HG02759 (cell line): ENCODE measurements at regions not wholly inside any gene's neighbourhood (a gene's known extent, or its start where the extent isn't known, plus 50 kb on each side); places are given as distances from the start of the nearest gene placed in this dataset.
"Not testable (repeated sequence)": the region's sequence is repeated elsewhere in the genome, so short reads cannot be mapped to it uniquely, and the experiment has no call there.

Experiments
- ATAC-seq: cut with Tn5 transposase; IDR thresholded peaks from one replicate; pipeline ENCODE4 v1.9.1; 2021; ENCODE audit warnings: mild to moderate bottlenecking, moderate library complexity; ENCODE audit not compliant: unreplicated experiment

DNA sequence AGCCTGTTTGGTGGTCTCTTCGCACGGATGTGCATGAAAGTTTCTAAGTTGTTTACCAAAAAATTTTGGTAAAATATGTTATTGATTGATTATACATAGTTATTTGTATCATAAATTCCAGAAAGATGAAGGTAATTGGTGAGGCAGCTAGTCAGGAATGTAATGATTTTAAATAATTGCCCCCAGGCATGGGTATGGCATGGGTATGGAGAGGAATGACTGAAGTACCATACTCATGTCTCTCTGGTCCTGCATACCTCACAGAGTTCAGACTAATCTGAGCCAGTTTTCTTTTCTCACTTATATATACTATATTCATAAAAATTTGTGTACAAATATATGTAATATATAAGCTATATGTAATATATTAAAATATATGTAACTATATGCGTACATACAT, 329.0 kb upstream of the TECRL start:
- no peak for ATAC-seq

DNA sequence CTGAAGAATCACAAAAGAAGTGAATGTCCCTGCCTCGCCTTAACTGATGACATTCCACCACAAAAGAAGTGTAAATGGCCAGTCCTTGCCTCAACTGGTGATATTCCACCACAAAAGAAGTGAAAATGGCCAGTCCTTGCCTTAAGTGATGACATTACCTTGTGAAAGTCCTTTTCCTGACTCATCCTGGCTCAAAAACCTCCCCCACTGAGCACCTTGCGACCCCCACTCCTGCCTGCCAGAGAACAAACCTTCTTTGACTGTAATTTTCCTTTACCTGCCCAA, 328.5 kb upstream of the TECRL start:
- ATAC-seq, result not testable (repeated sequence)

DNA sequence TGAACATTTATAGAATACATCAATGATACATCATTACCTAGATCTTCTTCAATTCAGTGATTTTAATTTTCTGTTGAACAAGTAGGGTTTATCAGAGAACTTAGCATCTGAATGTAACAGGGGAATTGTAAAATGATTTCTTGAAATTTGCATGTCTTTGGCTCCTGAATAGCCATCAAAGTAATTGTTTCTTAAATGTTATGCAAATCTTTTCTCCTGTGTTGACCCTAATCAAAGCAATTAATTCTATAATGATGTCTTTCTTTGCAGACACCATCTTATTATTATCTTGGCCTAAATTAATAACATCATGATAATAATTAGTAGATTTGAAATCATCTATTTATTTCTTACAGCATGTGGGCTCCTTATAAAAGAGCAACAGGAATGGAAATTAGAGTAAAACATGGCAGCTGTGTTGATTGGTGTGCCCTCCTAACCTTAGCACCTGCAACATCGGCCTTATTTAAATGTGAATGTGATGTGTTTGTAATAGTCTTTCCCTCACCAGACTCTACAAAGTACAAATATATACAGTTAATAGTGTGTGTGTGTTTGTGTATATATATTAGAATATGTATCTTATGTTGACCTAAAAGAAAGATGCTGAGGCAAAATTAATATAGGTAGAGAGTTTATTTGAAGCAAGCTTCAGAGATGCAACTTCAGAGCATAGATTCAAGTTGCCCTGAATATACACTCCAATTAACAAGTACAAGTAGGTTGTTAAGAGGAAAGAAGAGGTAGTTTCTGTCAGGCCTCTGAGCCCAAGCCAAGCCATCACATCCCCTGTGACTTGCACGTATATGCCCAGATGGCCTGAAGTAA, 328.0 kb upstream of the TECRL start:
- ATAC-seq, result no peak

DNA sequence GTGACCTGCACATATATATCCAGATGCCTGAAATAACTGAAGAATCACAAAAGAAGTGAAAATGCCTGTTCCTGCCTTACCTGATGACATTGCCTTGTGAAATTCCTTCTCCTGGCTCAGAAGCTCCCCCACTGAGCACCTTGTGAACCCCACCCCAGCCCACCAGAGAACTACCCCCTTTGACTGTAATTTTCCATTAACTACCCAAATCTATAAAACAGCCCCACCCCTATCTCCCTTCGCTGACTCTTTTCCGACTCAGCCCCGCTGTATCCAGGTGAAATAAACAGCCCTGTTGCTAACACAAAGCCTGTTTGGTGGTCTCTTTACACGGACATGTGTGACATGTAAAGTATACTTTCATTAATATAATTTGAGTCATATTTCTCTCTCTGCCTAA, 320.3 kb upstream of the TECRL start:
- ATAC-seq, result no peak

DNA sequence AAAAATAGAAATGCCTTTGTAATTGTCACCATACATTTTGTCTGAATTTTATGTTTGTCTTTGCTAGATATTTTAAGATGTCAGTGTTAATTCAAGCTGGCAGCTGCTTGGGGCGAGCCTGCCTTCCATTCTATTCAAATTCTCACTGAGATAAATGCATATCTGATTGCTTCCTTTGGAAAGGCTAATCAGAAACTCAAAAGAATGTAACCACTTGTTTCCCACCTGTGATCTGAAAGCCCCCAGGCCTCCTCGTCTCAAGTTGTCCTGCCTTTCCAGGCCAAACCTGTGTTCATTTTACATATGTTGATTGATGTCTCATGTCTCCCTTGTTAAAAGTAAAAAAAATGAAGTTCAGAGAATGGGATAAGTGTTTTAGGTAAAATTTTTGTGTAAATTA, 318.7 kb upstream of the TECRL start:
- ATAC-seq, result no peak

DNA sequence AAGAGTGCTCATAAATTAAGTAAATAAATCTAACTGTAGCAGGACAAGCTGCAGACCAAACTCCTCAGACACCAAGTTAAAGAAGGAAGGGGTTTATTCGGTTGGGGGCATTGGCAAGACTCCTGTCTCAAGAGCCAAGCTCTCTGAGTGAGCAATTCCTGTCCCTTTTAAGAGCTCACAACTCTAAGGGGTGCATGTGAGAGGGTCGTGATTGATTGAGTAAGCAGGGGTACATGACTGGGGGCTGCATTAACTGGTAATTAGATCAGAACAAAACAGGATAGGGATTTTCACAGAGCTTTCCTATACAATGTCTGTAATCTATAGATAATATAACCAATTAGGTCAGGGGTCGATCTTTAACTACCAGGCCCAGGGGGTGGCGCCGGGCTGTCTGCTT, 318.1 kb upstream of the TECRL start:
- not testable (repeated sequence) for ATAC-seq

DNA sequence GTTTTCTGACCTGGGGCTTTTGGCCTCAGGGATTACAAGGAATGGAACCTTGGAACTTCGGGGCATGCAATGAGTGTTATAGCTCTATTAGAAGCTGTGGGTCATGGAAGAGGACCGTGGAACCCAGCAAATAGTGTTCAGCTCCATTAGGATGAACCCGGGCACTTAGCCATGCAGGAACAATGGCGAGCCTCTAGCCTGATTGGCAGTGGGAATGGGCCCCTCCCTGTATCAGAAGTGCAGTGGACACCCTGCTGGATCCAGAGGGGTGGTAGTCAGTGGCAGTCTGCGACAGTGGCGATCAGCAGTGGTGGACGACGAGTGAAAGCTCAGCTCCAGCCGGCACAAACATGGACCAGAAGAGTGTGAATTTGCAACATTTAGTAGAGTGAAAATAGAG, 315.4 kb upstream of the TECRL start:
- ATAC-seq, result no peak

DNA sequence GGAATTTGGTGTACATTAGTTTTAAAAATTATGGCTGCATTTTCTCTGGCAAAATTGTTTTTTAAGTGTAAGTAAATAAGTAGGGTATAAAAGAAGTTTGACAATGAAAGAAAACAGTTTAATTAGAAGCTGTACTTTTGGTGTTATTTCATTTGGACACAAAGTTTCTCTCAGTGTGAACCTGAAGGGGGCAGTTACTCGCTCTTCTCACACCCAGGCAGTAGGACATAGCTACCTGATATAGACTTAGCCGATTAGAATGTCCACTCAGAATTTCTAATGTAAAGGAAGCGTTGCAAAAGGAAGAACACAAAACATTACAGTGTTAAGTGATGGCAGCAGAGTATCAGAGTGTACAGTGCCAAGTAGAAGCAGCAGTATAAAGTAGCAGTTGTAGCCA, 311.9 kb upstream of the TECRL start:
- no peak for ATAC-seq

DNA sequence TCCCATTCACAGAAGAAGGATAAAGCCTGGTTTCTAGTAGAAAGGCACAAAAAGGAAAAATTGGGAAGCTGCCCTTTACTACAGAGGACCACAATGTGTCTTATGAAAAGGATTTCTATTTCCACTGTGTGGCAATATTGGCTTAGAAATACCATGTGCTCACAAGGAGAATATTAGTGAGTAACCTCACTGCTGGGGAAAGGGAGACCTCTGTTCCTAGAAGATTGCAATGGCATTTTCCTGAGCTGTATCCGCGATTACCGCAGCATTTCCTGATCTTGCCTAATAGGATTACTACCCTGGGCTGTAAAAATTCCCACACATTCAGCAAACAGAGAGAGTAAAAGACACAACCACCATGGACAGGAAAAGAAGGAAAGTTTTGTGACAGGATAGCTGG, 308.8 kb upstream of the TECRL start:
- no peak for ATAC-seq

DNA sequence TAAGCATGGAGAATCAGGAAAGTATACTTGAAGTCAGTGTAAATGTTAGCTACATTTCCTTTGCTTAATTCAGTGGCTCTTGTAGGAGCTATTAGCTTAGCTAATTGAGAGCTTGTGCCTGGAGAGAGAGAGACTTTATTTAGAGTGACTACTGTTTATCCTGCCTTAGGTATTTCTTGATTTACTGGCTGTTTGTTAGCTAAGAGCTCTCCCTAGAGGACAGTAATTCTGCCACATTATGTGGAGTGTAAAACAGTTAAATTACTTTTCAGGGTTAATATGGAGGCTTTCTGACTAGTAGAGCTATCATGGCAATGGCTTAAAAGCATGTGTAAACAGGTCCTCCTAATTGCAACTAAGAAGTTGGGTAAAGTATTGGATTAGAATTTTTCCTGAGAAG, 306.5 kb upstream of the TECRL start:
- no peak for ATAC-seq

DNA sequence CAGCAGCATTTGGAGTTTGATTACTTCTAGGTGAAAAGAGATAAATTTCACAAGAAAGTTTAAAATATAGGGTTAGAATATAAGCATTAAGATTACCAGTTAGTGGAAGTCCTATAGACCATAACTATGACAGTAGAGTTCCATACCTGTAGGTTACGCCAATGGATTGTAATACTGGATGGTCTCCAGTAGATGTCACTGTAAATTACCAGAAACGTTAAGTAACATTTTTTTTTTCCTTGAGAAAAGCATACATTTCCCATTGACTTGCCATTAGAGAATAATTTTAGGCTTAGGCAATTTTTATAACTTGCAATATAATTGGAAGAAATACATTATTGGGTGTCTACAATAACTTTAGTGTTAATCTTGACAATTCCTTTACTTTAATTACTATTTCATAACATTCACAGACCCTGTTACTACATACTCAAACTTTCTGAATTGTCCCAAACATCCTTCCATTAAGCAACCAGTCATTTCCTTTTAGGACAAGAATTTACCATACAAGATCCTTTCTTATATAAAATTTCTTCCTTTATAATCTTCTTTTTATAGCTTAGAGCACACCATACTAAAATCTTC, 304.1 kb upstream of the TECRL start:
- ATAC-seq, result peak; percentile 62

DNA sequence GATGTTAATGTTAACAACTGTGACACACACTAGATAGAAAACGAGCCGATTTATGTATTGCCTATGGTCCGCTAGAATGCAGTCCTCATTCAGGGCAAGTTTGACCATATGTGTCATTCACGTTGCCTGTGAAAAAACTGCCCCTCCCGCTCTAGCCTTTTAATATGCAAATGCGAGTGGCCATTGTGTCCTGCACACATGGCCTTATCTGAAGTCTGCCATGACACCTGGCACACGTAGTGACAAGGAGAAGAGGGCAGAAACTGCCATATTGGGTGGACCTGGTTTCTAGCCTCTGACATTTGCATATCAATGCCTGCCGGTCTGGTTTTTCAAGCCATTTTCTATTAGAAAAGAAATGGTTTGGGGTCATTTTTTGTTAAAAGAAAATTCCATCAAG, 303.3 kb upstream of the TECRL start:
- no peak for ATAC-seq

DNA sequence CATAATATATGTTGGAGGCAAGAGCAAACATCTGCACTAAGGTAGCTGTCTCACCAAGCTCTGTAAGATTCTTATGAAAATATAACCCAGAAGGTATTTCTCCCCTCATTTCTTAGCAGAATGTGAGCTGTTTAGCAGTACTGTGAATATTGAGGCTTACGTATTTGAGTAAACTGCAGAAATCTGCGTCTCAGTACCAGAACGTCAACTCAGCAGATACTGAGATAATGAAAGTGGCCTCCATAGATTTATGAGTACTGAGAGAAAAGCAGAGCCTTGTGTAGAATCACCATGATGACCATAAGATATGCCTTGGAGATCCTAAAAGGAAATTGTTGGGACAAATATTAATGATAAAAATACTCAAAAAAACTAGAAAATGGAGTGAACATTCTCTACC, 296.7 kb upstream of the TECRL start:
- no peak for ATAC-seq

DNA sequence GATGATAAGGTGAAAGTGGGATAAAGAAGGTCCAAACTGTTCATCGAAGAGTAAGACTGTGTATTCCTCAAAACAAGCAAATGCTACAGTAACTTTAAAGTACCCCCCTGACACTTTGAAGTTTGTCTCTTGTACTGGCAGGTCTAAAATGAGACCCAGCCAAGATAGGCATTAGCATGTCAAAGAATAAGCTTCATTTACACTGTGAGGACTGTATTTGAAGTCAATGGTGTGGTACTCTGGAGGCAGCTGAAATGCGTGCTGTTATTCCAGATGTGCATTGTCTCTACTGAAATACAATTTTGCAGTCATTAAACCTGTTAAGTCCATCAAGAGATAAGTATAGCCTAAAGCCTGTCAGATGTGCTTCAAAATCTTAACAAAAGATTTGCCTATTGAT, 288.9 kb upstream of the TECRL start:
- ATAC-seq, result no peak

DNA sequence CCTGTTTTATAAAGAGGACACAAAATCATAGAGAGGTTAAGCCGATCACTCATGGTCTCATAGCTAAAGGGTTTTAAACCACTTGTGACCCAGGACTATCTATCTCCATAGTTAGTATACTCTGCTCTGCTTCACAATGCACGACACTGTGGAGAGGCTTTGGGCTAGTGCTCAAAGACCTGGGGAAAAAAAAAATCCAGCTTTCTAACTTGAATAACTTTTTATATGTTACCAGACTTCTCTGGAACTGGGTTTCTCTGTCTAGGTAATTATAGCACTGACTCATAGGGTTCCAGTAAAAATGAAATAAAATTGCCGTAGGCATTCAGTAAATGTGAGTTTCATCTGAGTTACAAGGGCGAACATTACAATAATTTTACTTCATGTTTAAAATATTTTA, 273.7 kb upstream of the TECRL start:
- ATAC-seq, result no peak

DNA sequence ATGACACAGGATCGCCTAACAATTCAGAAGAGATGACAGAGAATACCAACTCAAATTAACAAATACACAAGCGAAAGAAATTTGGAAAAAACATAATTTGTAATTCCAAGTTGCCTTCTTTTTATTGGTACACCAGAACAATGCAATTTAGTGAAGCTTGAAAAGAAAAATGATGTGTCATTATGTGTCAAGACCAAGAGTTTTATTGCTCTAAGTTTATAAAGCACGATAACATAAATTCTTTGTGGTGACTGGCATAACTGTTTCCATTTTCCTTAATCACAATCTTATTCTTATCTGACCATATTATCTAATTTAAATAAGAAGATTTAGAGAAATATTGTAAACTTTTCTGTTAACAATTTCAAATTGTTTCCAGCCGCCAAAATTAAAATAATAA, 273.2 kb upstream of the TECRL start:
- no peak for ATAC-seq

DNA sequence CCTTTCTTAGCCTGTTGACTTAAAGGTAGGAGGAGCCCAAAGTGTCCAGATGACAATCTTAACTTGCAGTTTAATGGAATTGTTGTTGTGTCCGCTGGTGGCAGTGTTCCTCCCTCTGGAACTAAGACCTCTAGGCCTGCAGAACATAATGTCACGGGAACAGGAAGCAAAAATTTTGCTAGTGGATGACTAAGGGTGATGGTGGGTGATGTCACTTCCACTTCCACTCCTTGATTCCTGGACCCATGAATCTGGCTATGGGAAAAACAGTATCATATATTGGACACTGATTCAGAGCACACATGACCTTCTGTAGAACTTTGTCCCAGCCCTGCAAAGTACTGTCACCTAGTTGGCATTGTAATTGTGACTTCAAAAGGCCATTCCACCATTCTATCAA, 263.9 kb upstream of the TECRL start:
- ATAC-seq, result not testable (repeated sequence)

DNA sequence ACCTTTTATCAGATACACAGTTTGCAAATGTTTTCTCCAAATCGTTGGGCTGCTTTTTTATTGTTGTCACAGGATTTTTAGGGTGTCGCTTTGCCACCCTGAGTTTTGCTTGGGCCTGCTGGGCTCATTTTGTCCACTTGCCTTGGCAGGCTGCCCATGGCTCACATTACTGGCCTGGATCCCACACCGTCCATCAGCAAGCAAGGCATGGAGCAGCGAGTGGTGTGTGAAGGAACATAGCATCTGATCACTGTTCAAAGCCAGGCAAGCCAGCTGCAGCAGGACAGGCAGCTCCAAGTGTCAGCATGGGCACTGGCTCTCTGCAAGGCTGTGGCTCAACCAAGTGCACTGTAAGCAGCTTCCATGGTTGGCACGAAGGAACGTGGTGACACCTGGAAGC, 261.4 kb upstream of the TECRL start:
- no peak for ATAC-seq

DNA sequence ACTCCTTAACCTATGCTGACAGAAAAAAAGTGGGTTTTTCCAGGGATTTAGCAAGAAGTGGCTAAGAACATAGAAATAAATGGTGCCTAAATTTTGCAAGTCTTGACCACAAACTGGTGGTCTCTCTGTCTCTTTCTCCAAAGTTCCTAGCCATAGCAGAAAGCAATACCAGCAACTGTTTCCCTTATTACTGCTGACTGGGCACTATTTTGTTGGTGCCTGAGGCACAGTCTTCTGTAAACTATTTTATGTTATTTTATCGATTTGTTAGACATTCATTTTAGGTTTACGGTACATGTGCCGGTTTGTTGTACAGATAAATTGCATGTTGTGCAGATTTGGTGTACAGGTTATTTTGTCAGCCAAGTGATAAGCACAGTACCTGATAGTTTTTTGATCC, 234.6 kb upstream of the TECRL start:
- no peak for ATAC-seq

DNA sequence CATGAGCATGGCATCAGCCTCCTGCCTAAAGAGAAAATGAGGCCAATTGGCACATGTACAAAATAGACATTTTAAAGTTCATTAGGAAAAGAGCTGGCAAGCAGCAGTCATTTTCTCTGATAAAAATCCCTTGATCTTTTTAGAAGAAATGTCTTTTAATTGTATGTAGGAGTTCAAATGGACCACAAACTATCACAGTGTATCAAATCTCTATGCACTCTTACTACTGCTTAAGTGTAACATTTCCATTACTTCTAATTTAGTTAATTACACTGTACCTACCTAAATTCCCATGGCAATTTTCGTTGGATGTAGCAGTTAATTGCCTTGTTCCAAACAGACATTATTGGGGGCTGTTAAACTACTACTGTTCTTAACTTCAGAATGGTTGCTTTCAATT, 233.7 kb upstream of the TECRL start:
- ATAC-seq, result no peak

DNA sequence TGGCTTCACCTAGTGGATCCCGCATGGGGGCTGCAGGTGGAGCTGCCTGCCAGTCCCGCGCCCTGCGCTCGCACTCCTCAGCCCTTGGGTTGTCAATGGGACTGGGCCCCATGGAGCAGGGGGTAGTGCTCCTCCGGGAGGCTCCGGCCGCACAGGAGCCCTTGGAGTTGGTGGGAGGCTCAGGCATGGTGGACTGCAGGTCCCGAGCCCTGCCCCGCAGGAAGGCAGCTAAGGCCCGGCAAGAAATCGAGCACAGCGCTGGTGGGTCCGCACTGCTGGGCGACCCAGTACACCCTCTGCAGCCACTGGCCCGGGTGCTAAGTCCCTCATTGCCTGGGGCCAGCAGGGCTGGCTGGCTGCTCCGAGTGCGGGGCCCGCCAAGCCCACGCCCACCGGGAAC, 231.2 kb upstream of the TECRL start:
- ATAC-seq, result not testable (repeated sequence)

DNA sequence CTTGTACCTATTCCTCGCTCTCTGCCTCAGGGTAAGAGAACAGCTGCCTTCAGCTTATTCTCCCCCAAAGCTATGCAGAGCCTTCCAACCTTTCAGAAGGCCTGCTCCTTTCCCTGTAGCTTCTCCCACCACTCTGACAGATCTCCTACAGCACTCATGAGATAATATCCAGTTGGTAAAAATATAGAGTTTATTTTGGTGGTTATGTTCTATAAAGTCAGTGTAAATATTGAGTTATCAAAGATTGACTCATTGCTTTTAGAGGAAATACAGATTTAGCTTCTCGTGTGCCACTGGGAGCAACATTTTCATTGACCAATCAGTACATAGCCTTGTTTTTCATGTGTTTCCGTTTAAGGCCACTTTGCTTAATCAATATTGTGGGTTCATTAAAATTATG, 216.2 kb upstream of the TECRL start:
- ATAC-seq, result no peak

DNA sequence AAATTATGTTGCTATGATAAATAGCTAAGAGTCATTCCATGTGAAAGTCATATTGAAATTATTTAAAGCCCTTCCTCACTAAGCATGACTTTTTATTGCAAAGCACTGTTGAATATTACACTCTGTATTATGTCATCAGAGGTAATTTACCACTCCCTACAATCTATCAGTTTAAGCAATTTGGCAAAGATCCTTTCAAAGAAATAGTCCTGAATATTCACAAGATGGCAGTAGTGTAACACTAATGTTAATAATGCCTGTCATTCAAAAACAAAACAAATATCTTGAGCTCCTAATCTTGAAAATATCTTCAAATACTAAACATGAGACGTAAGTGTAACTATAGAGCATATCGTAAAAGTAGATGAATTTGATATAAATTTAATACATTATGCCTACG, 208.6 kb upstream of the TECRL start:
- no peak for ATAC-seq
